ENCODE measurements at regions not wholly inside any gene's neighbourhood (a gene's known extent, or its start where the extent isn't known, plus 50 kb on each side); places are given as distances from the start of the nearest gene placed in this dataset.

GRCh38 chr3:59115364-59116232, 65.8 kb upstream of the CFAP20DC start:
- DNase-seq = no peak

- DNase-seq = no peak
Measured at GRCh38 chr3:59107856-59108815, 58.3 kb upstream of the CFAP20DC start.

- no peak for DNase-seq
Measured at GRCh38 chr3:59106085-59106648, 56.3 kb upstream of the CFAP20DC start.

GRCh38 chr3:59103552-59103951, 53.7 kb upstream of the CFAP20DC start:
- no peak for DNase-seq

GRCh38 chr3:59101231-59101736, 51.5 kb upstream of the CFAP20DC start:
- no peak for DNase-seq

Data from activated CD4-positive, alpha-beta T cell treated with anti-CD3 and anti-CD28 coated beads, Interleukin-2, amount 50 U/mL, for 4 hours (primary cell).